ENCODE measurements at regions not wholly inside any gene's neighbourhood (a gene's known extent, or its start where the extent isn't known, plus 50 kb on each side); places are given as distances from the start of the nearest gene placed in this dataset.

- no peak for DNase-seq (ENCODE audit: low spot score)
- TF ChIP-seq, protein P1, sequence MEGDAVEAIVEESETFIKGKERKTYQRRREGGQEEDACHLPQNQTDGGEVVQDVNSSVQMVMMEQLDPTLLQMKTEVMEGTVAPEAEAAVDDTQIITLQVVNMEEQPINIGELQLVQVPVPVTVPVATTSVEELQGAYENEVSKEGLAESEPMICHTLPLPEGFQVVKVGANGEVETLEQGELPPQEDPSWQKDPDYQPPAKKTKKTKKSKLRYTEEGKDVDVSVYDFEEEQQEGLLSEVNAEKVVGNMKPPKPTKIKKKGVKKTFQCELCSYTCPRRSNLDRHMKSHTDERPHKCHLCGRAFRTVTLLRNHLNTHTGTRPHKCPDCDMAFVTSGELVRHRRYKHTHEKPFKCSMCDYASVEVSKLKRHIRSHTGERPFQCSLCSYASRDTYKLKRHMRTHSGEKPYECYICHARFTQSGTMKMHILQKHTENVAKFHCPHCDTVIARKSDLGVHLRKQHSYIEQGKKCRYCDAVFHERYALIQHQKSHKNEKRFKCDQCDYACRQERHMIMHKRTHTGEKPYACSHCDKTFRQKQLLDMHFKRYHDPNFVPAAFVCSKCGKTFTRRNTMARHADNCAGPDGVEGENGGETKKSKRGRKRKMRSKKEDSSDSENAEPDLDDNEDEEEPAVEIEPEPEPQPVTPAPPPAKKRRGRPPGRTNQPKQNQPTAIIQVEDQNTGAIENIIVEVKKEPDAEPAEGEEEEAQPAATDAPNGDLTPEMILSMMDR (IDR thresholded peaks at IDR 0.05; ENCODE audit: borderline replicate concordance, control extremely low read depth, extremely low read depth, insufficient read depth, missing control alignments): no peak
- in situ Hi-C loops (cut with MboI; ENCODE audit: low sequenced_read_pairs, unreplicated experiment): no loop called here
Observed at GRCh38 chr3:29065211-29065785, 215.6 kb upstream of the RBMS3 start.

DNA sequence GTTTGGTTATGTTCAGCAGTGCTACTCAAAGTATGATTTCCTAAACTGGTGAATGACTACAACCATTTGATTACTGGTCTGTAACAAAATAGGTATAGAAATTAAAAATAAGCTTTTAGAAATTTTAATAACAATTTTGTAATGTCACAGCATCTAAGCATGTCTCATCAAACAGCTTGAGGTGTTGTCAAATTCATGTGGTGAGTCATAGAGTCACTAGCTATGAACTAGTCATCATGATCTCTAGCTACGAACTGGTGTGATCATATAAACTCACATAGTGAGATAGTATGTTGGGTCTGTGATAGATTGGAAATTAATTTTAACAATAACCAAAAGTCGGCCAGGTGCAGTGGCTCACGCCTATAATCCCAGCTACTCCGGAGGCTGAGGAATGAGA lies 213.9 kb upstream of the RBMS3 start:
- in situ Hi-C loops (cut with MboI; ENCODE audit: low sequenced_read_pairs, unreplicated experiment): no loop called here
- no peak for DNase-seq (ENCODE audit: low spot score)

DNA sequence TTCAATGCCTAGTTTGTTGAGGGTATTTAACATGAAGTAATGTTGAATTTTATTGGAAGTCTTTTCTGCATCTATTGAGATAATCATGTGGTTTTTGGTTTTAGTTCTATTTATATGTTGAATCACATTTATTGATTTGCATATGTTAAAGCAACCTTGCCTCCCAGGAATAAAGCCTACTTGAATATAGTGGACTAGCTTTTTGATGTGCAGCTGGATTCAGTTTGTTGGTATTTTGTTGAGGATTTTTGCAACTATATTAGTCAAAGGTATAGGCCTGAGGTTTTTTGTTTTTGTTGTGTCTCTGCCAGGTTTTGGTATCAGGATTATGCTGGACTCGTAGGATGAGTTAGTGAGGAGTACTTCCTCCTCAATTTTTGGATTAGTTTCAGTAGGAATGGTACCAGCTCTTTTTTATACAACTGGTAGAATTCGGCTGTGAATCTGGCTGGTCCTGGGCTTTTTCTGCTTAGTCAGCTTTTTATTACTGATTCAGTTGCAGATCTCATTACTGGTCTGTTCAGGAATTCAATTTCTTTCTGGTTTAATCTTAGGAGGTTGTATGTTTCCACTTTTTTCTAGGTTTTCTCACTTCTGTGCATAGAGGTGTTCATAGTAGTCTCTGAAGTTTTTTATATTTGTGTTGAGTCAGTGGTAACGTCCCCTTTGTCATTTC lies 209.8 kb upstream of the RBMS3 start:
- in situ Hi-C loops (cut with MboI; ENCODE audit: low sequenced_read_pairs, unreplicated experiment): no loop called here
- TF ChIP-seq, protein P1 (IDR thresholded peaks at IDR 0.05; ENCODE audit: borderline replicate concordance, control extremely low read depth, extremely low read depth, insufficient read depth, missing control alignments): no peak

More for the DNA sequence above, 213.9 kb upstream of the RBMS3 start:
- TF ChIP-seq, protein P1 (IDR thresholded peaks at IDR 0.05; ENCODE audit: borderline replicate concordance, control extremely low read depth, extremely low read depth, insufficient read depth, missing control alignments): no peak

GRCh38 chr3:29072611-29073010 lies 208.3 kb upstream of the RBMS3 start:
- in situ Hi-C loops (cut with MboI; ENCODE audit: low sequenced_read_pairs, unreplicated experiment): no loop called here
- DNase-seq (ENCODE audit: low spot score): no peak
- TF ChIP-seq, protein P1 (IDR thresholded peaks at IDR 0.05; ENCODE audit: borderline replicate concordance, control extremely low read depth, extremely low read depth, insufficient read depth, missing control alignments): no peak

More for the DNA sequence above, 209.8 kb upstream of the RBMS3 start:
- no peak for DNase-seq (ENCODE audit: low spot score)

DNA sequence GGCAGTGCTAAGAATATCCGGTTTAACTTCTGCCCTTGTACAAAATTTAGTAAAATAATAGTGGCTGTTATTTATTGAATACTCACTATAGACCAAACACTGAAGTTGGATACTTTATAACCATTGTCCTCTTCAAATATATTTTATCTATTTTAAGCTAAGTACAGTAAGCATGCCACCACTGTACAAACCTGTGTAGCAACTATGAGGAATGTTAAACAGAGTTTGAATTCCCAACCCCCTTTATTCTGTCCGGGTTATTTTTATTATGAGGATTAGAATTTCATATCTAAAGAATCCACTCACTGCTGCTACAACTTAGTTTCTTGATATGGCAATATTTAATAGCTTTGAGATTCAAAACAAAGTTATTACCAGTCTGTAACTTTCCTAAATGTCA lies 203.5 kb upstream of the RBMS3 start:
- TF ChIP-seq, protein P1 (IDR thresholded peaks at IDR 0.05; ENCODE audit: borderline replicate concordance, control extremely low read depth, extremely low read depth, insufficient read depth, missing control alignments): no peak
- in situ Hi-C loops (cut with MboI; ENCODE audit: low sequenced_read_pairs, unreplicated experiment): no loop called here
- no peak for DNase-seq (ENCODE audit: low spot score)

GRCh38 chr3:29079358-29079757 lies 201.5 kb upstream of the RBMS3 start:
- DNase-seq (ENCODE audit: low spot score): no peak
- TF ChIP-seq, protein P1 (IDR thresholded peaks at IDR 0.05; ENCODE audit: borderline replicate concordance, control extremely low read depth, extremely low read depth, insufficient read depth, missing control alignments): no peak
- in situ Hi-C loops (cut with MboI; ENCODE audit: low sequenced_read_pairs, unreplicated experiment): no loop called here
